Epidermal melanocyte (primary cell): ENCODE measurements at regions not wholly inside any gene's neighbourhood (a gene's known extent, or its start where the extent isn't known, plus 50 kb on each side); places are given as distances from the start of the nearest gene placed in this dataset.

Experiments used
- DNase-seq: peaks from one replicate; pipeline ENCODE4 v3.0.0; 2011; ENCODE audit warnings: low spot score; ENCODE audit not compliant: insufficient read length

- no peak for DNase-seq
These were observed 963.7 kb downstream of the REEP3 start for GRCh38 chr10:64484811-64485330.

GRCh38 chr10:64486149-64486548 lies 964.9 kb downstream of the REEP3 start:
- DNase-seq = no peak

DNA sequence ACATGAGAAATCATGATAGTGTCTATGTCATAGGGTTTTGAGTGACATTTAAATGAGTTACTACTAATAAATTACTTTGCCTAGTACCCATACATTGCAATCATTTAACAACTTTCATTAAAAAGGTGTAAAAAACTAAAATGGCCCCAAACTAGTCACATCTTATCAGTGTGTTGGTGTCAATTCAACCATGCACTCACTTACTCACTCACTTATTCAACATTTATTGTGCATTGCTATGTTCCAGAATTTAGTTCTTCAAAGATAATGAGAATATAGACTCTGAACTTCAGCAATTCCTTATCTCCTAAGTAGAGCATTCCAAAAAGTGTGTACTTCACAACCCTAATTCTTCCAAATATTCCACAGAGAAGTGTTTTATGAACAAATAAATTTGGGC lies 965.7 kb downstream of the REEP3 start:
- no peak for DNase-seq

- no peak for DNase-seq
These were observed 973.7 kb downstream of the REEP3 start for GRCh38 chr10:64494901-64495300.

DNA sequence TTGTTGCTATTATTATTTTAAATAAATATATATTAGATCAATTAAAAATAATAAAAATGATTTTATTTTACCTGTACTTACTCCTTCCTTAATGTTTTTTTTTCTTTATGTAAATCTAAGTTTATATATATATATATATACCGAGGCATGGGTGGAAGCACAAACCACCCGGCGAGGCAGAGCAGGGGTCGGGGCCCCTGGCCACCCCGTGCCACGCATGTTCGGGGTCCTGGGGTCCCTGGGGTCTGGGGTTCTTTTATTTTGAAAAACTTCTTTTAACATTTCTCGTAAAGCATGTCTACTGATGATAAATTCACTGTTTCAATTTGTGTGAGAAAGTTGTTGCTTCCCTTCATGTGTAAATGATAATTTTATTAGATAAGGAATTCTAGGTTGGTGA lies 976.1 kb downstream of the REEP3 start:
- no peak for DNase-seq

GRCh38 chr10:64501807-64502206 lies 980.6 kb downstream of the REEP3 start:
- DNase-seq = no peak

DNA sequence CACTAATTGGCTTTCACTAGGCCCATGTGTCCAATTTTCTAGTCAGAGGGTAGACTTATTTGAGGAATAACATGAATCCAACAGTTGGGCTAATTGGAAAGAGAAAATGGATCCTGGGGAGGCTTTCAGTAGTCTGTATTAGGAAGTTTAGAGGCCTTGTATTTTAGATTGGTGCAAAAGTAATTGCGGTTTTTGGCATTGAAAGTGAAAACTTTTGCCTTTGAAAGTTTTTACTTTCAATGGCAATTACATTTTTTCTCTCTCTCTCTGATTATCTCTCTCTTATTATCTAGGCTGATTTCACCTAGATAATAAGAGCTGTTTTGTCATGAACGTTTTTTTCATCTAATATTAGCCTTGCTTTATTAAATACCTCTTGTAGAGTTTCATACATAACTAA lies 981.7 kb downstream of the REEP3 start:
- no peak for DNase-seq

DNA sequence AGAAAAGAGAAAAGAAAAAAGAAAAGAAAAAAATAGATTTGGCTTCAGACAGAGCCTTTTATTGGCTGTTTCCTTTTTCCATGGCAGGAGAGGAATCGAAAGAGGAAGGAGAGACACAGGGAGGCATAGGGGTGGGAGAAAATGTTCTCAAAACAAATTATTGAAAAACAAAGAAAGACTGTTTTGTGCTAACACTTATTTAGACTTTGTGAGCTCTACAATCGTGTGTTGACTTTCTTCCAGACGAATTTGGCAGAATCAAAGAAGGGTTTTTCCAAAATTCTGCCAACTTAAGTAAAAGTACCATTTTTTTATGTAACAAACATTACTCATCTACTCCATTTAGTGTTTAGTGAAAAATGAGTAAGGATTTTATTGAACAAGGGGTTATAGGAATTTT lies 982.2 kb downstream of the REEP3 start:
- no peak for DNase-seq

DNA sequence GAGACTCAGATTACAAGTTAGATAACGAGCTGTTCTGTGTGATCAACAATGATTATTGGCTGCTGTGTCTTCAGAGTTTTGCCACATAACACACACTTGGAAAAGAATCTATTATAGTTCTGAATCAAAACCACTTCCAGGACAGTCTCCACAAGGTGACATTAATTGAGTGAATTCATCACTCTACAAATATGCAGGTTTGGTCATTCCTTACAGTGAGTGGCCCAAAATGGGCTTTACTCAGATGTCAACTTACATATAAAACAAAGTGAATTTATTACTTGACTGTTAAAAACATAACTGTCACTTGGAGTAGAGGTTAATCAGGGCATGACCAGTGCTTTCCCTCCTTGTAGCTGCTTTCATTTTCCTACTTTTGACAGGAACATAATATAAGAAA lies 984.3 kb downstream of the REEP3 start:
- no peak for DNase-seq

GRCh38 chr10:64506963-64507362 lies 985.8 kb downstream of the REEP3 start:
- no peak for DNase-seq

DNA sequence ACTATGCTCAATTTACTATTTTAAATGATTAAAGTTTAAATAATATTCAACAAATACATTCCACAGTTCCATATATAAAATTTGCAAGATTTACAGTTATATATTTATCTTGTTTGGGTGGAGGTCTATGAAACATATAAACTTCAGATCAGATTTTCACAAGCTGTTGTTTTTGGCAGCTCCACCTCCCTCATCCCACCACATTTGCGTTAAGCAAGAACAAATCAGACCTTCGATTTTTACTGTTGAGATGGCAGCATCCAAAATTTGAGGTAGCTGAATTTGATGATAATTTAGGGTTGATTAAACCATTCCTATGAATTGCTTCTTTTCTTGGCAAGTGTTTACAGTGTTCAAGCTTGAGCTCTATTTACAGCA lies 986.4 kb downstream of the REEP3 start:
- no peak for DNase-seq

- no peak for DNase-seq
These were observed 986.9 kb downstream of the REEP3 start for GRCh38 chr10:64508029-64508661.

- DNase-seq = no peak
These were observed 994.9 kb downstream of the REEP3 start for GRCh38 chr10:64515970-64516699.

GRCh38 chr10:64518456-64518855 lies 997.3 kb downstream of the REEP3 start:
- no peak for DNase-seq

GRCh38 chr10:64519427-64519826 lies 998.2 kb downstream of the REEP3 start:
- no peak for DNase-seq

DNA sequence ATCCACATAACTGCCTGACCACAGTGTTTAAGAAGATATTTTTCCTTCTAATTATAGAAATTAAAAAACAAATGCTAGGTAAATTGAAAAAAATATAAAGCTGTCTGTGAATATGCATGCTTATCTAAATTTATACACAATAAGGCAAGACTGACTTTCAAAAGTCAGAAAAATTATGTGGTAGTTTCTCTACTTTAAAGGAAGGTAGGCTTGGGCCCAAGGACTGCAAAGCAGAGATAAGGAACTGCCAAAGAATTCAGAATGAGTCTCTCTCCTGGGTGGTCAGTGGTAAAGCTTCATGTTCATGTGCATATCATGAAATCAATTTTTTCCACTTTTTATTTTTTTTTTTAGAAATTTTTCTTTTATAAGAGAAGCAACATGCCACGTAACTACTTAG lies 998.6 kb downstream of the REEP3 start:
- DNase-seq = no peak

- no peak for DNase-seq
These were observed 1002.0 kb downstream of the REEP3 start for GRCh38 chr10:64523065-64523759.

GRCh38 chr10:64528294-64529002 lies 1007.2 kb downstream of the REEP3 start:
- DNase-seq = no peak

DNA sequence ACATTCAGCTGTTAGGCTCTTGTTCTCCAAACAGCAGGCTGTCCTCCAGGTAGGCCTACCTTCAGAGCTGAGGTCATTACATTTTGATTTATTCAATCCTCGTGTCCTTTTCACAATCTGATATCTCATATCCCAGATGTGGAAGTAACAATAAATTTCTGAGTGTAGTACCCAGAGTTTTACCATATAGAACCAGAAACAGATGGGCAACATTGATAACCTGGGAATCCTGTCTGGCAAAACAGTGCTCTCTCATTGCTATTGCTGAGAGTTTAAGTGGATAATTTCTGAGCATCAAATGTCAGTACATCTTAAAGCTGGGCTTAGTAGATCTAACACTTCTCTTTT lies 1007.8 kb downstream of the REEP3 start:
- no peak for DNase-seq

GRCh38 chr10:64534616-64535015 lies 1013.4 kb downstream of the REEP3 start:
- DNase-seq = no peak

DNA sequence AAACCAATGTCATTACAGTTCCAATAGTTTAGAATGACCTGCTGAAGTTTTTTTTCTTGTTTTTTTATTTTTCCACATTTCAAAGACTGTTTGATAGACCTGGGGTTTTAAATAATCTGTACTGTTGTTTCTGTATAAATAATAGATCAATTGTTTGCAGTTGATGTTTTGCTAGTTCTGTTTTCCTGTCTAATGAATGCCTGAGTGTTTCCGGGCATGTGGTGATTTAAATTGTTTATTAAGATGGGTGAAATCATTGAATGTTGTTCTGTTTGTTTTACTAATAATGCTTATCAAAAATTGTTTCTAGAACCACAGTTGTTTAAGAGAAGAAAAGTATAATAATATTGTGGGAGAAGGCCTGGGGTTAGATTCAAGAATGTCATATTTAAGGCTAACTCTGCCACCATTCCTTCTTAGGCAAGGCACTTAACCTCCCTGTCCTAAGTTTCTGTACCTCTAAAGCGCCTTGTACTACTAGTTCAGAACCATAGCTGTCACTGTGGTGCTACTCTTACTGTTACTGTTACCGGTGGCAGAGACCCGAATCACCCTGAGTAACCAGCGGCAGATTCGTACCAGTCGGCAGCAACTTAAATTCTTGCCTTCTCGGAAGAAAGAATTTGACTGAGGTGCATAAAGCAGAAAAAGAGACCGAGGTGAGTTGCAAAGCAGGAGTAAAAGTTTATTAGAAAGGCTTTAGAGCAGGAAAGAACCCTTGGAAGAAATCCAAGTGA lies 1014.1 kb downstream of the REEP3 start:
- DNase-seq = no peak
